CD14-positive monocyte (primary cell): ENCODE measurements at regions not wholly inside any gene's neighbourhood (a gene's known extent, or its start where the extent isn't known, plus 50 kb on each side); places are given as distances from the start of the nearest gene placed in this dataset.
A peak's percentile ranks its signal among the peaks of the same experiment; 100 is the strongest.

Experiments
- DNase-seq, 3 donors: peaks; one replicate each; pipeline ENCODE4 v3.0.0-alpha.2; 2011 to 2022
- H2AFZ ChIP-seq: 2 replicates; pipeline ENCODE4 v1.6.0; 2012; ENCODE audit warnings: mild to moderate bottlenecking, low read depth, low read length, inconsistent platforms; ENCODE audit not compliant: insufficient read depth, poor library complexity, severe bottlenecking
- H3K27ac ChIP-seq, 2 donors: 1 replicate in 1 of 2; 2 replicates in 1 of 2; pipeline ENCODE4 v1.5.1; 2012 to 2013; ENCODE audit warnings: low read length in 2 of 2, control low read depth in 1 of 2, inconsistent platforms in 1 of 2, low read depth in 1 of 2, mild to moderate bottlenecking in 1 of 2
- H3K27me3 ChIP-seq, 2 donors: one replicate each; pipeline versions ENCODE4 v1.6.0 to v1.6.1; 2011 to 2013; ENCODE audit warnings: low read length in 2 of 2; ENCODE audit not compliant: control insufficient read depth in 2 of 2, insufficient read depth in 2 of 2
- H3K36me3 ChIP-seq, 2 donors: replicated peaks in 1 of 2; 1 replicate in 1 of 2; 2 replicates in 1 of 2; pipeline versions ENCODE4 v1.5.1 to v1.6.1; 2012 to 2013; ENCODE audit warnings: low read length in 2 of 2, control low read depth in 1 of 2, inconsistent platforms in 1 of 2, mild to moderate bottlenecking in 1 of 2; ENCODE audit not compliant: insufficient read depth in 2 of 2, control insufficient read depth in 1 of 2
- H3K4me1 ChIP-seq, 2 donors: 1 replicate in 1 of 2; 2 replicates in 1 of 2; pipeline versions ENCODE4 v1.5.1 to v1.6.1; 2012 to 2013; ENCODE audit warnings: low read length in 2 of 2, control low read depth in 1 of 2, inconsistent platforms in 1 of 2, mild to moderate bottlenecking in 1 of 2, moderate library complexity in 1 of 2; ENCODE audit not compliant: insufficient read depth in 2 of 2, control insufficient read depth in 1 of 2
- H3K4me2 ChIP-seq: replicated peaks from 2 replicates; pipeline ENCODE3; 2012; ENCODE audit warnings: low read length, moderate library complexity, mild to moderate bottlenecking; ENCODE audit not compliant: poor library complexity, severe bottlenecking; ENCODE audit errors: extremely low read depth
- H3K4me3 ChIP-seq, 3 experiments: fragments of 200-600 bp in 1 of 3; sonication (generic) in 1 of 3; replicated peaks in 1 of 3; 1 replicate in 2 of 3; 2 replicates in 1 of 3; pipeline ENCODE4 v1.5.1; 2011 to 2013; ENCODE audit warnings: low read length in 3 of 3, mild to moderate bottlenecking in 3 of 3, control low read depth in 2 of 3, low read depth in 2 of 3, inconsistent platforms in 1 of 3, moderate library complexity in 1 of 3
- H3K79me2 ChIP-seq: 2 replicates; pipeline ENCODE4 v1.6.0; 2012; ENCODE audit warnings: mild to moderate bottlenecking, control low read depth, inconsistent platforms, low read length, moderate library complexity; ENCODE audit not compliant: insufficient read depth
- H3K9ac ChIP-seq: 2 replicates; pipeline ENCODE4 v1.6.0; 2017; ENCODE audit warnings: low read length, mild to moderate bottlenecking; ENCODE audit not compliant: insufficient read depth, poor library complexity, severe bottlenecking
- H3K9me3 ChIP-seq, 2 donors: replicated peaks in 1 of 2; 1 replicate in 1 of 2; 2 replicates in 1 of 2; pipeline versions ENCODE4 v1.5.1 to v1.6.1; 2012 to 2013; ENCODE audit warnings: low read length in 2 of 2, control low read depth in 1 of 2; ENCODE audit not compliant: control insufficient read depth in 1 of 2, insufficient read depth in 1 of 2
- H4K20me1 ChIP-seq: 2 replicates; pipeline ENCODE4 v1.6.0; 2012; ENCODE audit warnings: mild to moderate bottlenecking, low read length, control low read depth, moderate library complexity; ENCODE audit not compliant: insufficient read depth
- H3K27ac Mint-ChIP-seq, 7 donors: one replicate each; pipeline ENCODE4 v1.8.0; 2020; ENCODE audit warnings: mild to moderate bottlenecking in 7 of 7, mixed read lengths in 7 of 7, moderate library complexity in 6 of 7, inconsistent platforms in 2 of 7
- H3K27me3 Mint-ChIP-seq, 3 donors: one replicate each; pipeline ENCODE4 v1.8.0; 2021 to 2022; ENCODE audit warnings: low read depth in 3 of 3, mild to moderate bottlenecking in 3 of 3, mixed read lengths in 3 of 3, moderate library complexity in 3 of 3, inconsistent platforms in 1 of 3
- H3K36me3 Mint-ChIP-seq, 2 donors: one replicate each; pipeline ENCODE4 v1.8.0; 2020; ENCODE audit warnings: mixed read lengths in 2 of 2, inconsistent platforms in 1 of 2, mild to moderate bottlenecking in 1 of 2
- H3K4me1 Mint-ChIP-seq: one replicate; pipeline ENCODE4 v1.8.0; 2020; ENCODE audit warnings: mild to moderate bottlenecking, mixed read lengths
- H3K4me3 Mint-ChIP-seq, 2 donors: one replicate each; pipeline ENCODE4 v1.8.0; 2020; ENCODE audit warnings: mild to moderate bottlenecking in 2 of 2, mixed read lengths in 2 of 2, moderate library complexity in 1 of 2
- H3K9me3 Mint-ChIP-seq, 7 donors: one replicate each; pipeline ENCODE4 v1.8.0; 2020 to 2022; ENCODE audit warnings: mixed read lengths in 7 of 7, mild to moderate bottlenecking in 6 of 7, moderate library complexity in 6 of 7, inconsistent platforms in 2 of 7
- CTCF ChIP-seq: fragments of 200-600 bp; IDR thresholded peaks from one replicate; pipeline ENCODE4 v1.8.0; 2022; ENCODE audit warnings: antibody characterized with exemption, mild to moderate bottlenecking
- WGBS: methylation state at CpG from one replicate; pipeline ENCODE4 v1.1.5; 2013; ENCODE audit warnings: missing lambda C conversion rate; ENCODE audit not compliant: insufficient coverage; 5-methylcytosine and 5-hydroxymethylcytosine counted together
- intact Hi-C, 2 donors: fragments of 100-400 bp; cut with micrococcal nuclease; formaldehyde crosslinking; loops; one replicate each; pipeline versions ENCODE4 v1.15.0 to v1.15.1; 2023

GRCh38 chr5:50547303-50547702 is 106.2 kb upstream of the EMB start:
- TF ChIP-seq CTCF, result no peak
- WGBS, result no CpG with 5 or more reads among the region's 2 CpGs
- Mint-ChIP-seq H3K27me3 (peaks cover 0 to 4% (median 0%) of the 10 kb centered on the region in 3 donors), H3K27ac (no peak overlapping the region), H3K4me3 (no peak overlapping the region), H3K4me1 (peaks cover 10% of the 10 kb centered on the region), H3K9me3 (peaks cover 2 to 15% (median 9%) of the 10 kb centered on the region in 7 donors), H3K36me3 (peaks cover 0 to 3% of the 10 kb centered on the region in 2 donors)
- H3K9me3 ChIP-seq, result no peaks in the 10 kb centered on the region
- peak in 1 of 3 donors; percentile 19 for DNase-seq
- no peak overlapping the region for H3K4me2 ChIP-seq
- H3K79me2 ChIP-seq, result no peaks in the 10 kb centered on the region
- H2AFZ ChIP-seq, result no peak overlapping the region
- no peak overlapping the region for H3K9ac ChIP-seq
- no peaks in the 10 kb centered on the region for H3K4me1 ChIP-seq
- no peaks in the 10 kb centered on the region for H4K20me1 ChIP-seq
- H3K4me3 ChIP-seq, result no peak overlapping the region
- intact Hi-C loops, result no loop called here
- no peaks in the 10 kb centered on the region for H3K36me3 ChIP-seq
- H3K27ac ChIP-seq, result no peak overlapping the region
- H3K27me3 ChIP-seq, result no peaks in the 10 kb centered on the region

- Histone ChIP-seq H3K4me3 (no peak overlapping the region), H3K79me2 (no peaks in the 10 kb centered on the region), H4K20me1 (no peaks in the 10 kb centered on the region), H3K36me3 (no peaks in the 10 kb centered on the region), H3K9ac (no peak overlapping the region), H3K4me1 (peaks cover 0 to 4% of the 10 kb centered on the region in 2 donors), H3K27me3 (no peaks in the 10 kb centered on the region), H3K27ac (no peak overlapping the region), H2AFZ (no peak overlapping the region), H3K9me3 (no peaks in the 10 kb centered on the region), H3K4me2 (no peak overlapping the region)
- no peak for DNase-seq
- H3K4me3 Mint-ChIP-seq, result no peak overlapping the region
- H3K27ac Mint-ChIP-seq, result no peak overlapping the region
- no peak for TF ChIP-seq CTCF
- no peaks in the 10 kb centered on the region for H3K36me3 Mint-ChIP-seq
- H3K4me1 Mint-ChIP-seq, result peaks cover 15% of the 10 kb centered on the region
- H3K27me3 Mint-ChIP-seq, result peaks cover 0 to 1% (median 0%) of the 10 kb centered on the region in 3 donors
- intact Hi-C loops, result no loop called here
- peaks cover 0 to 1% (median 0%) of the 10 kb centered on the region in 7 donors for H3K9me3 Mint-ChIP-seq
Measured at GRCh38 chr5:50550267-50550666, 109.2 kb upstream of the EMB start.
